HUES48 (cell line): ENCODE measurements at regions not wholly inside any gene's neighbourhood (a gene's known extent, or its start where the extent isn't known, plus 50 kb on each side); places are given as distances from the start of the nearest gene placed in this dataset.
A peak's percentile ranks its signal among the peaks of the same experiment; 100 is the strongest.

Experiments used
- H3K27ac ChIP-seq: one replicate; pipeline ENCODE4 v1.7.0; 2013; ENCODE audit warnings: low read depth, low read length, inconsistent platforms
- H3K27me3 ChIP-seq: 2 replicates; pipeline ENCODE4 v1.6.1; 2013; ENCODE audit warnings: mild to moderate bottlenecking, low read length; ENCODE audit not compliant: control insufficient read depth, insufficient read depth
- H3K36me3 ChIP-seq: 2 replicates; pipeline ENCODE4 v1.6.1; 2013; ENCODE audit warnings: low read length; ENCODE audit not compliant: control insufficient read depth, insufficient read depth
- H3K4me1 ChIP-seq: 2 replicates; pipeline ENCODE4 v1.6.1; 2013; ENCODE audit warnings: mild to moderate bottlenecking, low read length; ENCODE audit not compliant: control insufficient read depth, insufficient read depth
- H3K4me3 ChIP-seq: 2 replicates; pipeline ENCODE4 v1.5.1; 2013; ENCODE audit warnings: mild to moderate bottlenecking, low read depth, low read length
- H3K9ac ChIP-seq: 2 replicates; pipeline ENCODE4 v1.6.1; 2013; ENCODE audit warnings: mild to moderate bottlenecking, low read depth, low read length, moderate library complexity
- H3K9me3 ChIP-seq: 2 replicates; pipeline ENCODE4 v1.6.1; 2013; ENCODE audit warnings: low read length; ENCODE audit not compliant: control insufficient read depth, insufficient read depth

DNA sequence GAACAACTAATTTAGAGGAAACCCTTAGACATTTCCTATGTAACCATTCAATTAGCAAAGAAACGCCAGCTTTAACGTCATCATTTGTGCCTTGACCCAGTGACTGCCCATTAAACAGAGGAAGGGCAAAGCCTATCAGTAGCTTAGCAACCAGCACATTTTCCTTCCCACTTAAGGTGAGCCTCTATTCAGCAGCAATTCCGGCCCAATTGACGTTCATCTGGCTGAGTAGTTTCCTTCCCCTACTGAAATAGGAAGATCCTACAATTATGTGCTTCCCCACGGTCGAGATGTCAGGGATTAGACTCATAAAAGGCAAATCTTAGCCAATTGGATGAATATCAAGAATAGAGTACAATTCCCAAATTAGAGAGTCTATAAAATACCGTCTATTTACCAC lies 482.1 kb upstream of the ADAMTS5 start:
- Histone ChIP-seq H3K9ac (no peak overlapping the region), H3K4me1 (no peaks in the 10 kb centered on the region), H3K27me3 (no peaks in the 10 kb centered on the region), H3K27ac (no peak overlapping the region), H3K9me3 (no peaks in the 10 kb centered on the region), H3K36me3 (no peaks in the 10 kb centered on the region), H3K4me3 (no peak overlapping the region)

DNA sequence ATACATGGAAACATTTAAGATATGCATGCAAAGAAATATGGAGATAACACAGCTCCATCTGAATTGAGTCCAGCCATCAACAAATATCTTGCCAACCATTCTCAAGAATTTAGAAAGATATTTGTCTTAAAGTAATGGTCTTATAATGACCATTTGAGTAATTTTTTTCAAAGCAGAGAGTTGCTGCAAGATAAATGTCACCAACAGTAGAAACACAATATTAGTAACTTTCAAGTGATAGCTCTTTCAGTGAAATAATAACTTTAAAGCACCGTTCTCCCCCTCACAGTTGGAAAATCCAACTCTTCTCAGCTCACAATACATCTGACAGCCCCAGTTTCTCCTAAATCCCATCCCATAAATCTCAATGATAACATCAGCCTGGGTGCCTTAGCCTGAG lies 481.0 kb upstream of the ADAMTS5 start:
- Histone ChIP-seq H3K9ac (no peak overlapping the region), H3K4me1 (no peaks in the 10 kb centered on the region), H3K36me3 (no peaks in the 10 kb centered on the region), H3K27ac (no peak overlapping the region), H3K27me3 (no peaks in the 10 kb centered on the region), H3K9me3 (no peaks in the 10 kb centered on the region), H3K4me3 (no peak overlapping the region)

DNA sequence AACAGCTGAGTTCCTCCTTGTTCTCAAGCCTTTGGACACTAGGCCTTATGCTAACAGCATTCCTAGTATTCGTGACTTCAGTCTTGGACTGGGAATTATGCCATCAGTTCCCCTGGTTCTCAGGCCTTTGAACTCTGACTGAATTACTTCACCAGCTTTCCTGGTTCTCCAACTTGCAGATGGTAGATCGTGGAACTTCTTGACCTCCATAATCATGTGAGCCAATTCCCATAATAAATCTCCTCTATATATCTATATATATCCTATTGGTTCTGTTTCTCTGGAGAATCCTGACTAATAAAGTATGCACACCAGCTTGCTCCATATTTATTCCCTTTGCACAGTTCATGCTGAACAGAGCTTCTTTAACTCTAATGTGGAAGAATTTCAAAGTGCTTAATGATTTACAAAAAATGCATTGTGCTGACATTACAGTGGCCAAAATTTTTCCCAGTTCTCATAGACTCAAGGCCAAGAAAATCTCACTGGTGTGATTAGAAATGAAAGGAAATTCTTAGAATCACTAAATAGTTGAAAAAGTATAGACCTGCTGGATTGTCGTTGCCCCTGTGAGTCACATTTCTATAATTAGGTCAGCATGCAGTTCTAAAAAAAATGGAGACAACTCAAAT lies 462.9 kb upstream of the ADAMTS5 start:
- Histone ChIP-seq H3K27me3 (no peaks in the 10 kb centered on the region), H3K36me3 (no peaks in the 10 kb centered on the region), H3K4me1 (no peaks in the 10 kb centered on the region), H3K4me3 (no peak overlapping the region), H3K27ac (no peak overlapping the region), H3K9ac (no peak overlapping the region), H3K9me3 (no peaks in the 10 kb centered on the region)

DNA sequence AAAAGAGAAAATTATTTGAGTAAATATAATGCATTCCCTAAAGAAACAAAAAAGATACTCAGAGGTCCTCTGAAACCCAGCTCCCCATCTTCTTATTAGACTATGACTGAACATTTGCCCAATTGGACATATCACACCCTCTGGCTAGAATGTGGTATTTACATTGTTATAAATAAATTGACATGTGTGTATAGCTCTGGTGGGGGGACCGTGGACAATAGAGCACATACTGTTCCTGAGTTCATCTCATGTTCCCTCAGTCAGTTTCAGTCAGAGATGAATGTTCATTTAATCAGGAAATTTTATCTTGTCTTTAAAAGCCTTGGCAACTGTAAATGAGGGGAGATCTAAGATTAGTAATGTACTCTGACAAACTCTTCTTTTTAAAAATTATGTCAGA lies 459.3 kb upstream of the ADAMTS5 start:
- Histone ChIP-seq H3K9me3 (no peaks in the 10 kb centered on the region), H3K36me3 (no peaks in the 10 kb centered on the region), H3K27ac (no peak overlapping the region), H3K4me3 (no peak overlapping the region), H3K27me3 (no peaks in the 10 kb centered on the region), H3K9ac (no peak overlapping the region), H3K4me1 (peaks cover 23% of the 10 kb centered on the region)

DNA sequence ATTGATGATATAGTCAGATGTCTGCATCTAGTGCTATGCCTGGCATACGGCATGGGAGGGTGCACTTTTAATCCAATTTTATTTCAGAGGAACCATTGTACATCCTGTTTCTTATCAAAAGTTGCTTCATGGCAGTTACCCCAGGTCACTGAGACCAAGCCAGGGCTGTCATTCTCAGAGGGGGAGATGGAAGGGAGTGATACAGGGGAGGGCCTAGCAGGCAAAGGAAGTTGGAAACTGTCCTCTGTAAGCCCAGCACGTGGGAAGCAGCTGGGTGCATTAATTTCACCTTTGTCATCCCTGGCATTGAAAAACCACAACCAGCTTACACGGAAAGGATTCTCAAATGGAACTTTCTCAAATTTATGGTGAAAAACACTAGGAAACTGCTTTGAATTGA lies 458.7 kb upstream of the ADAMTS5 start:
- Histone ChIP-seq H3K4me3 (no peak overlapping the region), H3K4me1 (peaks cover 23% of the 10 kb centered on the region), H3K9ac (no peak overlapping the region; the same call in 1 of the 2 replicates), H3K27me3 (no peaks in the 10 kb centered on the region), H3K9me3 (no peaks in the 10 kb centered on the region), H3K27ac (no peak overlapping the region), H3K36me3 (no peaks in the 10 kb centered on the region)

DNA sequence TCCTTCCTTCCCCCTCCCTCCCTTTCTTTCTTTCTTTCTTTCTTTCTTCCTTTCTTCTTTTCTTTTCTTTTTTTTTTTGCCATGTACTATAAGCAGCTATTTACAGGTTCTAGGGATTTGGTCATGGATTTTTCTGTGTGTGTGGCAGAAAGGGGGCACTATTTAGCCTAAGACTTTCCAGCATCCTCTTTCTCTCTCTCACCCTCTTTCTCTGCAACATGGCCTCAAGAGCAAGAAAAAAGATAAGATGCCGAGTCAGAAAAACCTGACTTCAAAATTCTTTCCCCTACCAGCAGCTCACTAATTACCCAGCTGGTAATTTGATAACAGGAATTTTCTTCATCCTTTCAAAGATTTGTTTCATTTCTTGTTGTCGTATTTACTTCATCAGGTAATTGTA lies 458.3 kb upstream of the ADAMTS5 start:
- no peaks in the 10 kb centered on the region for H3K27me3 ChIP-seq
- no peak overlapping the region; the same call in 1 of the 2 replicates for H3K9ac ChIP-seq
- no peaks in the 10 kb centered on the region for H3K9me3 ChIP-seq
- no peak overlapping the region for H3K4me3 ChIP-seq
- H3K27ac ChIP-seq: no peak overlapping the region
- peaks cover 23% of the 10 kb centered on the region for H3K4me1 ChIP-seq
- H3K36me3 ChIP-seq: no peaks in the 10 kb centered on the region

DNA sequence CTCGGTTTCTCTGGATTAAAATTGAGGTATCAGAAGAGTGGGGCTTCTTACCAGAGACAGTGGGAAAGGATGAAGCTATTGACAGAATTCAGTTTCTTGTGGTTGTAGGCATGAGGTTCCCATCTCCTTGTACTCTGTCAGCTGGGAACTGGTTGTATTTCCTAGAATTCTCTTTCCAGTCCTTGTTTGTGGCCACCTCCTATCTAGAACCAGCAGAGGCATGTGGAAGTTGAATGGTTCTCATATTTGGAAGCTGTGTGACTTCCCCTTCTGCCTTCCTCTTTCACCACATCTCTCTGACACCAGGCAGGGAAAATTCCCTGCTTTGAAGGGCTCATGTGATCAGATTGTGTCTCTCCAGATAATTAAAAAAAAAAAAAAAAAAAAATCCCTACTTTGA lies 457.7 kb upstream of the ADAMTS5 start:
- peaks cover 23% of the 10 kb centered on the region for H3K4me1 ChIP-seq
- H3K4me3 ChIP-seq: no peak overlapping the region; the same call in 1 of the 2 replicates
- no peaks in the 10 kb centered on the region for H3K9me3 ChIP-seq
- peak overlapping the region; percentile 36; the same call in 1 of the 2 replicates for H3K9ac ChIP-seq
- peak overlapping the region; percentile 38 for H3K27ac ChIP-seq
- H3K27me3 ChIP-seq: no peaks in the 10 kb centered on the region
- H3K36me3 ChIP-seq: no peaks in the 10 kb centered on the region

DNA sequence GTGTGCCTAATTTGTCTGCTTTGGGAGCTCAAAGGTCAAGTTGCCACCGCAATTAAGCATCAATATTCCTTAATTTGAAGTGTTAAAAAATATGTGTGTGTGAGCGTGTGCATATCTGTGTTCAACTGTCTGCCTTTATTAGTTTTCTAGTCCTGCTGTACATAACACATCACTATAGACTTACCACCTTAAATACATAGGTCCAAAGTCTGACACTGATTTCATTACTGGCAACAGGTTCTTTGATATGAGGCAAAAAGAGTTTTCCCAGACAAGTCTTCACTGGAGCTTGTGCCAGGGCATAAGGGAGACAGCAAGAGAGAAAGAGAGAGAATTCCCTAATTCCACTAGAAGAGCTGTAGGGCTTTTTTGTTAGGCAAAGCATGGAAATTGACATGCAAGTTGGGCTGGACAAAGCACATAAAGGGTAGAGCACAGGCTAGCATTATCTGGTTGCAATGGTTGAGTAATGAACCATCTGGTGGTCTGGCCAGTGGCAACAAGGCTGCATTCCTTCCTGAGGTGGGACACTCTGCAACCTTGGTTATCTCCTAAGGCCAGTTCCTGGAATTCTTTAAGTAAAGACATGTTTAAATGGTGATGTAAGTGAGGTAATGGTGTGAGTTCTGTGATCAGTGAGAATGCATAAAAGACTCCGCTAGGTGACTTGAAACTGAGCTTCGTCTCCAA lies 457.2 kb upstream of the ADAMTS5 start:
- no peak overlapping the region; the same call in 1 of the 2 replicates for H3K4me3 ChIP-seq
- no peaks in the 10 kb centered on the region for H3K9me3 ChIP-seq
- H3K27ac ChIP-seq: peak overlapping the region; percentile 38

DNA sequence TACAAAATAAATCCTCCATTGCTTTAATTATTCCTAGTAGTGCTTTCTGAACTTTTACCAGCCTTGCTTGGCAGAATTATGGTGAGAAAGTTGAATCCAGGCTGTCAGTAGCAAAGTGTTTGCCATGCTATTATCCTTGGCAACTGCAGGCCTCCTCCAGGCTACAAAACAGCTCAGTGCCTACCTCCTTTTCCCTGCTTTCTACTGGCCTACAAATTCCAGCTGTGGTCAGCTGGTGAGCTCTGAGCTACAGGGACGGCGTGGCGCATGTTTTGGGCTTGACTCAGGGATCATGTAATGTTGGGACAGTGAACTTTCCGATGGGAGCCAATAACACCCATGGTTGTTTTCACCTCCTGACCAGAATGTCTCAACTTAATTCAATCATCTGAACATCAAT lies 456.1 kb upstream of the ADAMTS5 start:
- H3K36me3 ChIP-seq: no peaks in the 10 kb centered on the region
- no peak overlapping the region for H3K9ac ChIP-seq
- H3K27ac ChIP-seq: peak overlapping the region; percentile 8
- H3K27me3 ChIP-seq: no peaks in the 10 kb centered on the region
- peaks cover 23% of the 10 kb centered on the region for H3K4me1 ChIP-seq
- H3K9me3 ChIP-seq: no peaks in the 10 kb centered on the region
- no peak overlapping the region for H3K4me3 ChIP-seq

More for the DNA sequence above, 457.2 kb upstream of the ADAMTS5 start:
- peaks cover 23% of the 10 kb centered on the region for H3K4me1 ChIP-seq
- H3K27me3 ChIP-seq: no peaks in the 10 kb centered on the region
- no peaks in the 10 kb centered on the region for H3K36me3 ChIP-seq
- no peak overlapping the region for H3K9ac ChIP-seq

DNA sequence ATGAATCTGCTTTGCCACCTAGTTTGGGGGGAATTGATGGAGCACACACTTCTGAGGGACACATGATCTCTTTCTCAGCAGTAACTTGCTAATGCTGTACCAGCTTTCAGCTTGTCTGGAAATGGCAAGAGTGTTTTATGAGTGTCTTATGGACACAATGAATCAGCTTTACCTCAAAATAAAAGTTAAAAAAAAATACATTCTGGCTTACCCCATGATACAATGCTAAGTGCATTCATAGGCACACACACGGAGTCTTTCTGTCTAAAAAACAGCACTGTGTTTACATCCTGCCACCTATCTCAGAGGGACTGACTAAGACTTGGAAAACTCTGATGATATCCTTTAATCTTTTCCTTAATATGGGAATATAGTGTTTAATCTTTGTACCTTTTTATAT lies 455.5 kb upstream of the ADAMTS5 start:
- Histone ChIP-seq H3K4me3 (no peak overlapping the region), H3K27ac (no peak overlapping the region), H3K4me1 (peaks cover 23% of the 10 kb centered on the region), H3K27me3 (no peaks in the 10 kb centered on the region), H3K36me3 (no peaks in the 10 kb centered on the region), H3K9me3 (no peaks in the 10 kb centered on the region), H3K9ac (no peak overlapping the region)

DNA sequence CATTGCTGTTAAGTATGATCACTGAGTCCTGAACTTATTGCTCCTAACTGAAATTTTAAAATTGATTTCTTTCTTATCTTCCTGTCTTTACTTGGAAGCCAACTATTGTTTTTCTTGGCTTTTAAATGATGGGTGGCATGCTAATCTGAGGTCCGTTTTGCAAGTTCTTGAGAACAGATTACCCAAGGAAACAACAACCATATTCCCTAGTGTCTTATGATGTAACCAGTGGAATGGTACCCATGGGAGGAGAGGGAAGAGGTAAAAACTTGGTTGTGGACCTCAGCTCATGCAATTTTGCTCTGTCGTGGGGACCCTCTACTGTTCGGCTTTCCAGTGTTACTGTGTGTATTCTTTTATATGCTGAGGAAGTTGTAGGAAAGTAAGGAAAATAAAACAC lies 454.8 kb upstream of the ADAMTS5 start:
- H3K9me3 ChIP-seq: no peaks in the 10 kb centered on the region
- no peak overlapping the region for H3K27ac ChIP-seq
- no peak overlapping the region for H3K4me3 ChIP-seq
- H3K9ac ChIP-seq: no peak overlapping the region
- no peaks in the 10 kb centered on the region for H3K27me3 ChIP-seq
- H3K36me3 ChIP-seq: no peaks in the 10 kb centered on the region
- H3K4me1 ChIP-seq: peaks cover 23% of the 10 kb centered on the region
